Activated CD8-positive, alpha-beta T cell treated with anti-CD3 and anti-CD28 coated beads for 36 hours (primary cell): ENCODE measurements at regions not wholly inside any gene's neighbourhood (a gene's known extent, or its start where the extent isn't known, plus 50 kb on each side); places are given as distances from the start of the nearest gene placed in this dataset.

Source experiments
- ATAC-seq: fragments of 200-7000 bp; cut with Tn5 transposase; one replicate; pipeline ENCODE4 v1.10.0; 2021; ENCODE audit warnings: mild to moderate bottlenecking, moderate library complexity
- CTCF ChIA-PET: fragments of 350-600 bp; sonication (Branson Sonifier 250); formaldehyde crosslinking; loops from one replicate; lab custom pipeline; 2021; ENCODE audit warnings: antibody characterized with exemption; lab: Charles Lee
- POLR2A ChIA-PET: fragments of 350-600 bp; sonication (Branson Sonifier 250); formaldehyde crosslinking; loops from one replicate; lab custom pipeline; 2021; ENCODE audit warnings: antibody characterized with exemption; lab: Charles Lee
- DNase-seq: peaks from one replicate; pipeline ENCODE4 v3.0.0-alpha.2; 2020
- H3K27ac Mint-ChIP-seq: one replicate; pipeline ENCODE4 v1.8.0; 2021; ENCODE audit warnings: mild to moderate bottlenecking, mixed read lengths
- H3K27me3 Mint-ChIP-seq: one replicate; pipeline ENCODE4 v1.8.0; 2021; ENCODE audit warnings: mixed read lengths
- H3K36me3 Mint-ChIP-seq: one replicate; pipeline ENCODE4 v1.8.0; 2021; ENCODE audit warnings: low read depth, mixed read lengths
- H3K4me1 Mint-ChIP-seq: one replicate; pipeline ENCODE4 v1.8.0; 2021; ENCODE audit warnings: low read depth, mixed read lengths
- H3K4me3 Mint-ChIP-seq: one replicate; pipeline ENCODE4 v1.8.0; 2021; ENCODE audit warnings: mild to moderate bottlenecking, moderate library complexity, mixed read lengths
- H3K9me3 Mint-ChIP-seq: one replicate; pipeline ENCODE4 v1.8.0; 2021; ENCODE audit warnings: mixed read lengths
- CTCF ChIP-seq: fragments of 200-600 bp; IDR thresholded peaks from one replicate; pipeline ENCODE4 v1.8.0; 2022; ENCODE audit warnings: antibody characterized with exemption, mild to moderate bottlenecking
- intact Hi-C: fragments of 100-400 bp; cut with micrococcal nuclease; formaldehyde crosslinking; loops from one replicate; pipeline ENCODE4 v1.10.0; 2022

GRCh38 chr10:83346266-83346910 is 792.9 kb upstream of the GHITM start:
- H3K36me3 Mint-ChIP-seq = no peaks in the 10 kb centered on the region
- H3K27ac Mint-ChIP-seq = no peak overlapping the region
- no peak for TF ChIP-seq CTCF
- intact Hi-C loops = no loop called here
- ChIA-PET CTCF (no interaction called here), POLR2A (no interaction called here)
- no peak for ATAC-seq
- H3K9me3 Mint-ChIP-seq = peaks cover 13% of the 10 kb centered on the region
- H3K4me3 Mint-ChIP-seq = no peak overlapping the region
- no peaks in the 10 kb centered on the region for H3K27me3 Mint-ChIP-seq
- H3K4me1 Mint-ChIP-seq = no peaks in the 10 kb centered on the region
- no peak for DNase-seq

GRCh38 chr10:83352588-83352987 is 786.7 kb upstream of the GHITM start:
- intact Hi-C loops = no loop called here
- H3K27me3 Mint-ChIP-seq = no peaks in the 10 kb centered on the region
- no peak for DNase-seq
- CTCF ChIA-PET = no interaction called here
- POLR2A ChIA-PET = no interaction called here
- H3K9me3 Mint-ChIP-seq = peaks cover 7% of the 10 kb centered on the region
- H3K36me3 Mint-ChIP-seq = no peaks in the 10 kb centered on the region
- no peak overlapping the region for H3K27ac Mint-ChIP-seq
- no peak for ATAC-seq
- no peak overlapping the region for H3K4me3 Mint-ChIP-seq
- TF ChIP-seq CTCF = no peak
- no peaks in the 10 kb centered on the region for H3K4me1 Mint-ChIP-seq

- intact Hi-C loops = no loop called here
- Mint-ChIP-seq H3K27ac (no peak overlapping the region), H3K9me3 (peaks cover 10% of the 10 kb centered on the region), H3K4me1 (no peaks in the 10 kb centered on the region), H3K27me3 (no peaks in the 10 kb centered on the region), H3K36me3 (no peaks in the 10 kb centered on the region), H3K4me3 (no peak overlapping the region)
- TF ChIP-seq CTCF = no peak
- CTCF ChIA-PET = no interaction called here
- POLR2A ChIA-PET = no interaction called here
- DNase-seq (no peak), ATAC-seq (no peak)
These were observed 784.9 kb upstream of the GHITM start for GRCh38 chr10:83354456-83354855.

DNA sequence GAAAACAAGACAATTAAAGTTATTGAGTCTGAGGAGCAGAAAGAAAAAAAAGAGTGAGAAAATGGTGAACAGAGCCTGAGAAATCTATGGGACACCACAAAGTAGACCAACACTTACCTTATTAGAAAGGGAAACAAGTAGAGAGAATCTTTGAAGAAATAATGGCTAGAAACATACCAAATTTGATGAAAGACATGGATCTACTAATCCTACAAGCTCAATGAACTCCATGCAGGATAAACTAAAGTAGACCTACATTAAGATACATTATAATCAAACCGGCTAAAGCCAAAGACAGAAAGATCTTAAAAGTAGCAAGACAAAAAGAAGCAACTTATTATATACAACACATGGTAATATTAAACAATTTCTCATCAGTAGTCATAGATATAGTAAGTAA is 782.3 kb upstream of the GHITM start:
- no peaks in the 10 kb centered on the region for H3K36me3 Mint-ChIP-seq
- intact Hi-C loops = no loop called here
- peaks cover 11% of the 10 kb centered on the region for H3K9me3 Mint-ChIP-seq
- no peaks in the 10 kb centered on the region for H3K4me1 Mint-ChIP-seq
- H3K27ac Mint-ChIP-seq = no peak overlapping the region
- ATAC-seq (no peak), DNase-seq (no peak)
- no peak for TF ChIP-seq CTCF
- no peak overlapping the region for H3K4me3 Mint-ChIP-seq
- POLR2A ChIA-PET = no interaction called here
- H3K27me3 Mint-ChIP-seq = no peaks in the 10 kb centered on the region
- CTCF ChIA-PET = no interaction called here

- ATAC-seq (no peak), DNase-seq (no peak)
- H3K27me3 Mint-ChIP-seq = no peaks in the 10 kb centered on the region
- H3K4me3 Mint-ChIP-seq = no peak overlapping the region
- H3K9me3 Mint-ChIP-seq = peaks cover 11% of the 10 kb centered on the region
- no peak for TF ChIP-seq CTCF
- H3K4me1 Mint-ChIP-seq = no peaks in the 10 kb centered on the region
- ChIA-PET CTCF (no interaction called here), POLR2A (no interaction called here)
- no peak overlapping the region for H3K27ac Mint-ChIP-seq
- no peaks in the 10 kb centered on the region for H3K36me3 Mint-ChIP-seq
- intact Hi-C loops = no loop called here
These were observed 781.7 kb upstream of the GHITM start for GRCh38 chr10:83357627-83358026.
